ENCODE measurements at regions not wholly inside any gene's neighbourhood (a gene's known extent, or its start where the extent isn't known, plus 50 kb on each side); places are given as distances from the start of the nearest gene placed in this dataset.
"Not testable (repeated sequence)": the region's sequence is repeated elsewhere in the genome, so short reads cannot be mapped to it uniquely, and the experiment has no call there.

- DNase-seq (ENCODE audit: low spot score), result no peak
Measured at GRCh38 chr3:84679211-84679610, 279.6 kb upstream of the CADM2 start.

GRCh38 chr3:84680700-84681099 lies 278.1 kb upstream of the CADM2 start:
- no peak for DNase-seq (ENCODE audit: low spot score)

GRCh38 chr3:84683493-84683892 lies 275.3 kb upstream of the CADM2 start:
- DNase-seq (ENCODE audit: low spot score), result no peak

- no peak for DNase-seq (ENCODE audit: low spot score)
Measured at GRCh38 chr3:84685467-84685866, 273.3 kb upstream of the CADM2 start.

- DNase-seq (ENCODE audit: low spot score), result peak; percentile 1
Measured at GRCh38 chr3:84692261-84692660, 266.5 kb upstream of the CADM2 start.

GRCh38 chr3:84710288-84710687 lies 248.5 kb upstream of the CADM2 start:
- DNase-seq (ENCODE audit: low spot score), result not testable (repeated sequence)

GRCh38 chr3:84717894-84718293 lies 240.9 kb upstream of the CADM2 start:
- DNase-seq (ENCODE audit: low spot score), result no peak

- DNase-seq (ENCODE audit: low spot score), result peak; percentile 31
Measured at GRCh38 chr3:84724877-84725276, 233.9 kb upstream of the CADM2 start.

- no peak for DNase-seq (ENCODE audit: low spot score)
Measured at GRCh38 chr3:84727616-84728015, 231.2 kb upstream of the CADM2 start.

- not testable (repeated sequence) for DNase-seq (ENCODE audit: low spot score)
Measured at GRCh38 chr3:84734731-84735130, 224.1 kb upstream of the CADM2 start.

GRCh38 chr3:84738086-84738485 lies 220.7 kb upstream of the CADM2 start:
- no peak for DNase-seq (ENCODE audit: low spot score)

GRCh38 chr3:84742915-84743425 lies 215.8 kb upstream of the CADM2 start:
- DNase-seq (ENCODE audit: low spot score), result no peak

- DNase-seq (ENCODE audit: low spot score), result no peak
Measured at GRCh38 chr3:84744130-84744529, 214.7 kb upstream of the CADM2 start.

- no peak for DNase-seq (ENCODE audit: low spot score)
Measured at GRCh38 chr3:84755860-84756259, 202.9 kb upstream of the CADM2 start.

- no peak for DNase-seq (ENCODE audit: low spot score)
Measured at GRCh38 chr3:84759361-84759760, 199.4 kb upstream of the CADM2 start.

- DNase-seq (ENCODE audit: low spot score), result no peak
Measured at GRCh38 chr3:84772841-84773240, 185.9 kb upstream of the CADM2 start.

GRCh38 chr3:84783281-84783680 lies 175.5 kb upstream of the CADM2 start:
- DNase-seq (ENCODE audit: low spot score), result no peak

GRCh38 chr3:84789961-84790360 lies 168.8 kb upstream of the CADM2 start:
- no peak for DNase-seq (ENCODE audit: low spot score)

GRCh38 chr3:84806958-84807357 lies 151.8 kb upstream of the CADM2 start:
- no peak for DNase-seq (ENCODE audit: low spot score)

GRCh38 chr3:84820126-84820525 lies 138.7 kb upstream of the CADM2 start:
- DNase-seq (ENCODE audit: low spot score), result no peak

GRCh38 chr3:84820906-84821305 lies 137.9 kb upstream of the CADM2 start:
- no peak for DNase-seq (ENCODE audit: low spot score)

GRCh38 chr3:84825817-84826216 lies 133.0 kb upstream of the CADM2 start:
- no peak for DNase-seq (ENCODE audit: low spot score)

GRCh38 chr3:84830476-84830875 lies 128.3 kb upstream of the CADM2 start:
- no peak for DNase-seq (ENCODE audit: low spot score)

GRCh38 chr3:84835366-84835765 lies 123.4 kb upstream of the CADM2 start:
- DNase-seq (ENCODE audit: low spot score), result no peak

- peak; percentile 34 for DNase-seq (ENCODE audit: low spot score)
Measured at GRCh38 chr3:84836961-84837360, 121.8 kb upstream of the CADM2 start.

Data from SW480 (cell line).